ENCODE measurements at regions not wholly inside any gene's neighbourhood (a gene's known extent, or its start where the extent isn't known, plus 50 kb on each side); places are given as distances from the start of the nearest gene placed in this dataset.
"Not testable (repeated sequence)": the region's sequence is repeated elsewhere in the genome, so short reads cannot be mapped to it uniquely, and the experiment has no call there.

DNA sequence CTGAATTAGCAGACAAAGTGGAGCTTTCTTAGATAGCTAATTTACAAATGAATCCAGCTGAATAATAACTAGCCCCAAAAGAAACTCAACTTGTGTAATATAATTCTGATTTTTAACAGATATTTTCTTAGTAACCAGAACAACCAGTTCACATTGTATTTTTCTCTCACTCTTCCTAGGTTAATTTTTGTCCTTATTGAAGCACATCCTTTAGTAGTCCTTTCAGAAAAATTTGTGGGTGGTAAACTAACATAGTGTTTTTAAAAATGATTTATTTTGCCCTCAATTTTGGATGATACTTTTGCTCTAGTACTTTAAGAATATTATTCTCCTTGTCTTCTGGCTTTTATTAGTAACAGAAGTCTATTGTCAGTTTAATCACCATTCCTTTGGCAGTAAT lies 190.6 kb upstream of the SLC39A10 start:
- DNase-seq (ENCODE audit: low spot score), result no peak

GRCh38 chr2:195461010-195461409 lies 196.0 kb upstream of the SLC39A10 start:
- DNase-seq (ENCODE audit: low spot score), result no peak

- no peak for DNase-seq (ENCODE audit: low spot score)
These were observed 198.1 kb upstream of the SLC39A10 start for GRCh38 chr2:195458936-195459335.

GRCh38 chr2:195457873-195458272 lies 199.2 kb upstream of the SLC39A10 start:
- no peak for DNase-seq (ENCODE audit: low spot score)

- peak; percentile 2 for DNase-seq (ENCODE audit: low spot score)
These were observed 200.3 kb upstream of the SLC39A10 start for GRCh38 chr2:195456771-195457170.

- DNase-seq (ENCODE audit: low spot score), result no peak
These were observed 205.9 kb upstream of the SLC39A10 start for GRCh38 chr2:195451160-195451559.

GRCh38 chr2:195450552-195451113 lies 206.4 kb upstream of the SLC39A10 start:
- DNase-seq (ENCODE audit: low spot score), result no peak

DNA sequence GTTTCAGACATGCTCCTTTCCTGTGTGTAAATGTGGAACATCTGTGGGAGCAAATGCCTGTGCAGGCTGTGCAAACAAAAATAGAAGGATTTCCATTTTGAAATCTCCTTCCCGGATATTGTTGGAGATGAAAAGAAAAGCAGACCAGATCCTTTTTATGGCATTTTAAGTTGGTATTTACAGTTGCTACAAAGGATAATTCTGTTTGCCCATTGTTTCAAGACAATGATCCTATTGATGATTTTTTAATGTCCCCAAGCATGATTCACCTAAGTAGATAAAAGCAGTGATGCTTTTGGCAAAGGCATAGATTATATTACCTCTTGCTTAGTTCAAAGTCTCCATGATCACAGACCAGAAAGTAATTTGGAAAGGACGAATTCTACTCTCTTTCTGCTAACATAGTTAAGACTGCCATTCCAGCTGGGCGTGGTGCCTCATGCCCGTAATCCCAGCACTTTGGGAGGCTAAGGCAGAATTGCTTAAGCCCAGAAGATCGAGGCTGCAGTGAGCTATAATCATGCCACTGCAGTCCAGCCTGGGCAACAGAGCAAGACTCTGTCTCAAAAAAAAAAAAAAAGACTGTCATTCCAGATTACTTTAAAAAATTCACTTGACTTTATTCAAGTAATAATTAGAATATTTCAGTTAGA lies 209.6 kb upstream of the SLC39A10 start:
- no peak for DNase-seq (ENCODE audit: low spot score)

GRCh38 chr2:195445639-195446038 lies 211.4 kb upstream of the SLC39A10 start:
- DNase-seq (ENCODE audit: low spot score), result no peak

DNA sequence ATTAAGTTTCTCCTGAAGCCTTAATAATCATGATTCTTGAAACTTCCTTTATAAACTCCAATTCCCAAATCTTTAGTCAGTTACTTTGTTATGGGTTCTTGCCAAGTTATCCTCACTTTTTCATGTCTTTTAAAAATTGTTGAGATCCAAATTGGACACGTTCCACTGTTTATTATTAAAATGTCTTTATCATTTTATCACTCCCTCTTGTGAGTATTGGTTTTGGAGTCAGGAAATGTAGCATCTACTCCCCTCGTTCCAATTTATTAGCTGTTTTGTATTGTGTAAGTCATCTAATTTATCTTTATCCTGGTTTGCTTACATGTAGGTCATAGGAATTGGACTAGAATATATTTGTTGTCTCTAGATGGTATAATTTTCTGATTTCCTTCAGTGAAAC lies 213.1 kb upstream of the SLC39A10 start:
- no peak for DNase-seq (ENCODE audit: low spot score)

DNA sequence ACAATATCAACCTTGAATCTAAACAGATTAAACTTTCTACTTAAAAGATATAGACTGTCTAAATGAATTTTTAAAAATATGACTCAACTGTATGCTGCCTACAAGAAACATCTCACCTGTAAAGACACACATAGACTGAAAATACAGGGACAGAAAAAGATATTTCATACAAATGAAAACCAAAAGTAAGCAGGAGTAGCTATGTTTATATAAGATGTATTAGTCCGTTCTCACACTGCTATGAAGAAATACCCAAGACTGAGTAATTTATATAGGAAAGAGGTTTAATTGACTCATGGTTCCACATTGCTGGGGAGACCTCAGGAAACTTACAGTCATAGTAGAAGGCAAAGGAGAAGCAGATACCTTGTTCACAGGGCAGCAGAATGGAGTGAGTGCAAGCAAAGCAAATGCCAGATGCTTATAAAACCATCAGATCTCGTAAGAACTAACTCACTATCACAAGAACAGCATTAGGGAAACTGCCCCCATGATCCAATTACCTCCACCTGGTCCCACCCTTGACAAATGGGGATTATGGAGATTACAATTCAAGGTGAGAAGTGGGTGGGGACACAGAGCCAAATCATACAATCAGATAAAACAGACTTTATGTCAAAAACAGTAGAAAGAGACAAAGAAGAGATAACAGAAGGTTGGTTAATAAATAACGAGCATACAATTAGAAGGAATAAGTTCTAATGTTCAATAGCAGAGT lies 214.4 kb upstream of the SLC39A10 start:
- no peak for DNase-seq (ENCODE audit: low spot score)

DNA sequence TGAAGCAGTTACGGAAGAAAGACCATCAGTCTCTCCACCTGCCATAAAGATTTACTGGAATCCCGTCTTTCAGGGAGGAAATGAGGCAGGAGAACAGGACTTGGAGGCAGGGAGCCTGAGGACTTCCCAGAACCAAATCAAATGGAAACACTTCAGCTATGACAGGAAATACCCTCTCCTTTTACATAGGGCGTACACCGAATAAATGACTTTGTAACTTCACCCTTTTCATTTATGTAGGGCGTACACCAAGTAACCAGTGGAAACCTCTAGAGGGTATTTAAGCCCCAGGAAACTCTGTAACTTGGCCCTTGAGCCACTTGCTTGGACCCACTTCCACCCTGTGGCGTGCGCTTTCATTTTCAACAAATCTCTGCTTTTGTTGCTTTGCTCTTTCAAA lies 218.3 kb upstream of the SLC39A10 start:
- DNase-seq (ENCODE audit: low spot score), result no peak

GRCh38 chr2:195437521-195437920 lies 219.5 kb upstream of the SLC39A10 start:
- no peak for DNase-seq (ENCODE audit: low spot score)

DNA sequence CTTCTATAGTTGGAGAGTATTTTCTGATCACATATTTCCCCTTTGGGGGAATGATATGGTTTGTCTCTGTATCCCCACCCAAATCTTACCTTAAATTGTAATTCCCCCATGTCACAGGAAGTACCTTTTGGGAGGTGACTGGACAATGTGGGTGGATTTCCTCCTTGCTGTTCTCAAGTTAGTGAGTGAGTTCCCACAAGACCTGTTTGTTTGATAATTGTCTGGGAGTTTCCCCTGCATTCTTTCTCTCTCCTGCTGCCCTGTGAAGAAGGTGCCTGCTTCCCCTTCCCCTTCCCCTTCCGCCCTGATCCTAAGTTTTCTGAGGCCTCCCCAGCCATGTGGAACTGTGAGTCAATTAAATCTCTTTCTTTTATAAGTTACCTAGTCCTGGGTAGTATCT lies 222.7 kb upstream of the SLC39A10 start:
- DNase-seq (ENCODE audit: low spot score), result no peak

GRCh38 chr2:195433729-195434128 lies 223.3 kb upstream of the SLC39A10 start:
- not testable (repeated sequence) for DNase-seq (ENCODE audit: low spot score)

- no peak for DNase-seq (ENCODE audit: low spot score)
These were observed 228.4 kb upstream of the SLC39A10 start for GRCh38 chr2:195428673-195429072.

DNA sequence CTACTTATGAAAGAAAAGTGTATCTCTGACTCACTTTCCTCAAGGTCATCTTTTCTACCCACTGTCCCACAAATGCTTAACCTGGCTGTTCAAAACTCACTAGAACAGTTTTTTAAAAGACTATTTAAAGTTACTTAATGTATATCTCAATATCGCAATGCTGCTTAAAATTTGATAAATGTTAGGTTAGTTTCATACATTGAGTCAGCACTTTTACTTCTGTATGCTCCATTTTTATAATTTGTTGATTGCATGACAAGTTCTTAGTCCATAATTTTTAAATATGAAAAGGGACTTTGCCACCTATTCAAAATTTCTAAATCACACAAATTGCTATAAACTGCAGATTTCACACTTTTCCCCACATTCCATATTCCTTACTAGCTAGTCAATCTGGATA lies 231.7 kb upstream of the SLC39A10 start:
- DNase-seq (ENCODE audit: low spot score), result no peak

DNA sequence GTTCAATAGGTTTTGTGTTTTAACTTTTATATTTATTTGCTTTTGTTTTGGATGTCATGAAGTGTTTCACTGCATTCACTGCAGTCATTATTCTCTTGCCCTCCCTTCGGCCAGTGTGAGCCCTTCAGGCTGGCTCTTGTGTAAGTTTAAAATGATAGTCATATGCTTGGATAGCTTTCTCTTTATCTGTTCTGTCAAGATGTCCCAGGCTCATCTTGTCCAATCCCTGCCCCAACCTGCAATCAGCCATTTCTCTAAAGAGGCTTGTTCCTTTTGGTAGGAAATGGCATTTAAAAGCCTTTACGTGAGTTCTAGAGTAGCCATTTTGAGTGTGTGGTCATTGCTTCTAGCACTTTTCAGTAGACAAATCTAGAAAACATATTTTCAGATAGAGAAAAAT lies 238.0 kb upstream of the SLC39A10 start:
- DNase-seq (ENCODE audit: low spot score), result no peak

DNA sequence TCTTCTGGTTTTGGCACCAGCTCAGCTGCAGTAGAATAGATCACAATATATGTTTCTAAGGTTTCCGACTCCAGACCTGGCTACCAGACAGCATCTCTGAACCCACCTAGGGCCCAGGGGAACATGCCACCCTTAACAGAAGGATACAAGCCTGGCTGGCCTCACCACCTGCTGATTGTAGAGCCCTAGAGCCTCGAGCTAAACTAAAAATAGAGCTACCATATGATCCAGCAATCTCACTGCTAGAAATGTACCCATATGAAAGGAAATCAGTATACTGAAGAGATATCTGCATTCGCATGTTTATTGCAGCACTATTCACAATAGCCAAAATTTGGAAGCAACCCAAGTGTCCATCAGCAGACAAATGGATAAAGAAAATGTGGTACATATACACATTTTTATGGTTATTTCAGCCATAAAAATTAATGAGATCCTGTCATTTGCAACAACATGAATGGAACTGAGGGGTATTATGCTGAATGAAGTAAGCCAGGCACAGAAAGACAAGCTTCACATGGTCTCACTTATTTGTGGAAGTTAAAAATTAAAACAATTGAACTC lies 242.4 kb upstream of the SLC39A10 start:
- no peak for DNase-seq (ENCODE audit: low spot score)

GRCh38 chr2:195413944-195414343 lies 243.1 kb upstream of the SLC39A10 start:
- no peak for DNase-seq (ENCODE audit: low spot score)

DNA sequence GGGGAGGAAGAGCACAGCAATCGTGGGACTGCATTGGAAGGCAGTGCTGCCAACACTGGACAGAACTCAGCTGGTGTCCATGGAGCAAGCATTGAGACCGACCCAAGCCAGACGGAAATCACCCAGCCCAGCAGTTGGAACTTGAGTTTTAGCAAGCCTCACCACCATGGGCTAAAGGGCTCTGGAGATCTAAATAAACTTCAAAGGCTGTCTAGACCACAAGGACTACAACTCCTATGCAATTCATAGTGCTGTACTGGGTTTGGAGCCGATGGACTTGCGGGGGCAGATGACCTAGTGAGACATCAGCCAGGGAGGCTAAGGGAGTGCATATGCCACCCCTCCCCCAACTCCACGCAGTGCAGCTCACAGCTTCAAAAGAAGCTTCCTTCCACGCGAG lies 243.6 kb upstream of the SLC39A10 start:
- no peak for DNase-seq (ENCODE audit: low spot score)

DNA sequence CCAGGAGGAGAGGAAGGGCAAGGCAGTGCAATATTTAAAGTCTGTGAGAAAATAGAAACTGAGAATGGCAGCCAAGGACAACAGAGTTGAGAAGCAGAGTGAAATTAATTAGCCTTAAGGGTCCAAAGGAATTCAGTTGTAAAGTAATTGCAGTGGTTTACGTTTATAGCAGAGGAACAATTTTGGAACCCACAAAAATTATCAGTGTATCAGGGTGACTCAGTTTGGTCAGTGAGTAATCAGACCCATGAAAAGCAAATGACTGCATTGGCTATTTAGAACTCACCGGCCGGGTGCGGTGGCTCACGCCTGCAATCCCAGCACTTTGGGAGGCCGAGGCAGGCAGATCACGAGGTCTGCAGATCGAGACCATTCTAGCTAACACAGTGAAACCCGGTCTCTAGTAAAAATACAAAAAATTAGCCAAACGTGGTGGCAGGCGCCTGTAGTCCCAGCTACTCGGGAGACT lies 245.8 kb upstream of the SLC39A10 start:
- DNase-seq (ENCODE audit: low spot score), result no peak

GRCh38 chr2:195410074-195410671 lies 246.9 kb upstream of the SLC39A10 start:
- no peak for DNase-seq (ENCODE audit: low spot score)
